ENCODE measurements at regions not wholly inside any gene's neighbourhood (a gene's known extent, or its start where the extent isn't known, plus 50 kb on each side); places are given as distances from the start of the nearest gene placed in this dataset.

- TF ChIP-seq CTCF (conservative IDR thresholded peaks at IDR 0.05; ENCODE audit: low read depth, low read length) (no peak), POLR2A (IDR thresholded peaks at IDR 0.05; ENCODE audit: low read depth, low read length) (no peak), SMC3 (IDR thresholded peaks at IDR 0.05; ENCODE audit: low read depth, low read length) (no peak), RAD21 (IDR thresholded peaks at IDR 0.05; ENCODE audit: low read length) (no peak), MXI1 (IDR thresholded peaks at IDR 0.05; ENCODE audit: borderline replicate concordance, low read depth, low read length) (no peak), USF2 (IDR thresholded peaks at IDR 0.05; ENCODE audit: low read depth, low read length) (no peak), MAFK (IDR thresholded peaks at IDR 0.05; ENCODE audit: low read depth, low read length) (no peak), MAZ (IDR thresholded peaks at IDR 0.05; ENCODE audit: borderline replicate concordance, low read depth, low read length) (no peak), RFX5 (IDR thresholded peaks at IDR 0.05; ENCODE audit: low read depth, low read length) (no peak)
Observed at GRCh38 chr5:38078161-38078560, 180.2 kb upstream of the EGFLAM start.
